HEK293 (cell line): ENCODE measurements at regions not wholly inside any gene's neighbourhood (a gene's known extent, or its start where the extent isn't known, plus 50 kb on each side); places are given as distances from the start of the nearest gene placed in this dataset.
A peak's percentile ranks its signal among the peaks of the same experiment; 100 is the strongest.

Source experiments
- CTCF ChIA-PET: fragments of 350-600 bp; formaldehyde crosslinking; extraction: SDS; loops from one replicate; lab custom pipeline; 2021; ENCODE audit warnings: antibody characterized with exemption; lab: Yijun Ruan, JAX
- POLR2A ChIA-PET: fragments of 300-600 bp; formaldehyde crosslinking; extraction: SDS; loops from one replicate; lab custom pipeline; 2020; ENCODE audit warnings: antibody characterized with exemption, inconsistent platforms; lab: Yijun Ruan, JAX
- H3K27ac ChIP-seq: fragments of 200-500 bp; sonication (Bioruptor generic); 2 replicates; pipeline ENCODE4 v1.5.1; 2014; ENCODE audit warnings: low read depth, low read length, control low read depth, inconsistent platforms; ENCODE audit errors: extremely low read depth
- H3K36me3 ChIP-seq, 2 experiments: fragments of 200-500 bp in 1 of 2; sonication (Bioruptor generic) in 1 of 2; 1 replicate in 1 of 2; 2 replicates in 1 of 2; pipeline ENCODE4 v1.5.1; 2014 to 2017; ENCODE audit warnings: inconsistent platforms in 2 of 2, low read length in 2 of 2; ENCODE audit not compliant: control insufficient read depth in 2 of 2, insufficient read depth in 1 of 2
- H3K4me1 ChIP-seq: fragments of 200-500 bp; sonication (Bioruptor generic); 2 replicates; pipeline ENCODE4 v1.5.1; 2014; ENCODE audit warnings: mild to moderate bottlenecking, low read length, inconsistent platforms; ENCODE audit not compliant: control insufficient read depth, insufficient read depth
- H3K4me3 ChIP-seq: 2 replicates; pipeline ENCODE4 v1.5.1; 2011; ENCODE audit warnings: low read depth, mild to moderate bottlenecking, control low read depth, low read length, moderate library complexity
- H3K9me3 ChIP-seq: fragments of 200-500 bp; sonication (Bioruptor generic); 2 replicates; pipeline ENCODE4 v1.5.1; 2014; ENCODE audit warnings: low read depth, low read length, inconsistent platforms; ENCODE audit not compliant: control insufficient read depth, insufficient read depth
- SETDB1 ChIP-seq: IDR thresholded peaks from one replicate; pipeline ENCODE4 v1.6.1; 2017; ENCODE audit warnings: mild to moderate bottlenecking, low read length, moderate library complexity, mixed read lengths; ENCODE audit not compliant: insufficient read length
- ZBTB17 ChIP-seq: fragments of 450-650 bp; formaldehyde crosslinking; IDR thresholded peaks from 2 replicates; pipeline ENCODE4 v1.5.1; 2016; ENCODE audit warnings: missing biosample characterization, missing genetic modification characterization
- ZFP37 ChIP-seq: fragments of 450-650 bp; formaldehyde crosslinking; IDR thresholded peaks from 2 replicates; pipeline ENCODE4 v1.5.1; 2016; ENCODE audit warnings: missing biosample characterization, missing genetic modification characterization
- ZNF121 ChIP-seq: fragments of 450-650 bp; formaldehyde crosslinking; IDR thresholded peaks from 2 replicates; pipeline ENCODE4 v1.5.1; 2016; ENCODE audit warnings: missing biosample characterization, missing genetic modification characterization
- ZNF266 ChIP-seq: fragments of 450-650 bp; formaldehyde crosslinking; IDR thresholded peaks from 2 replicates; pipeline ENCODE4 v1.5.1; 2016; ENCODE audit warnings: missing biosample characterization, missing genetic modification characterization, low read depth
- ZNF302 ChIP-seq: fragments of 450-650 bp; formaldehyde crosslinking; IDR thresholded peaks from 2 replicates; pipeline ENCODE4 v1.5.1; 2016; ENCODE audit warnings: missing biosample characterization, missing genetic modification characterization, low read depth
- ZNF394 ChIP-seq: fragments of 450-650 bp; formaldehyde crosslinking; IDR thresholded peaks from 2 replicates; pipeline ENCODE4 v1.5.1; 2016; ENCODE audit warnings: missing biosample characterization, missing genetic modification characterization, mild to moderate bottlenecking, moderate library complexity, borderline replicate concordance
- ZNF404 ChIP-seq: fragments of 450-650 bp; formaldehyde crosslinking; IDR thresholded peaks from 2 replicates; pipeline ENCODE4 v1.5.1; 2017; ENCODE audit warnings: missing biosample characterization, missing genetic modification characterization
- ZNF423 ChIP-seq: fragments of 450-650 bp; formaldehyde crosslinking; IDR thresholded peaks from 2 replicates; pipeline ENCODE4 v1.5.1; 2016; ENCODE audit warnings: missing biosample characterization, missing genetic modification characterization
- ZNF548 ChIP-seq: fragments of 450-650 bp; formaldehyde crosslinking; IDR thresholded peaks from 2 replicates; pipeline ENCODE4 v1.5.1; 2016; ENCODE audit warnings: missing biosample characterization, missing genetic modification characterization
- ZNF560 ChIP-seq: fragments of 450-650 bp; formaldehyde crosslinking; IDR thresholded peaks from 2 replicates; pipeline ENCODE4 v1.5.1; 2017; ENCODE audit warnings: missing biosample characterization, missing genetic modification characterization, borderline replicate concordance
- ZNF654 ChIP-seq: fragments of 450-650 bp; formaldehyde crosslinking; IDR thresholded peaks from 2 replicates; pipeline ENCODE4 v1.5.1; 2016; ENCODE audit warnings: low read depth, missing biosample characterization, missing genetic modification characterization
- ZNF776 ChIP-seq: fragments of 450-650 bp; formaldehyde crosslinking; IDR thresholded peaks from 2 replicates; pipeline ENCODE4 v1.5.0; 2017; ENCODE audit warnings: missing biosample characterization, missing genetic modification characterization, borderline replicate concordance
- ZSCAN23 ChIP-seq: fragments of 450-650 bp; formaldehyde crosslinking; IDR thresholded peaks from 2 replicates; pipeline ENCODE4 v1.5.1; 2016; ENCODE audit warnings: missing biosample characterization, missing genetic modification characterization
- ZSCAN30 ChIP-seq: fragments of 450-650 bp; IDR thresholded peaks from 2 replicates; pipeline ENCODE4 v1.5.1; 2018; ENCODE audit warnings: missing biosample characterization, mild to moderate bottlenecking, missing genetic modification characterization, moderate library complexity
- TF ChIP-seq, protein P1 (sequence below): fragments of 450-650 bp; formaldehyde crosslinking; IDR thresholded peaks from 2 replicates; pipeline ENCODE4 v1.5.1; 2016; ENCODE audit warnings: missing biosample characterization, missing genetic modification characterization
- TF ChIP-seq, protein P2 (sequence below): fragments of 450-650 bp; formaldehyde crosslinking; IDR thresholded peaks from 2 replicates; pipeline ENCODE4 v1.5.1; 2016; ENCODE audit warnings: missing biosample characterization, missing genetic modification characterization
- TF ChIP-seq, protein P3 (sequence below): fragments of 450-650 bp; formaldehyde crosslinking; IDR thresholded peaks from 2 replicates; pipeline ENCODE4 v1.5.1; 2016; ENCODE audit warnings: missing biosample characterization, missing genetic modification characterization

DNA sequence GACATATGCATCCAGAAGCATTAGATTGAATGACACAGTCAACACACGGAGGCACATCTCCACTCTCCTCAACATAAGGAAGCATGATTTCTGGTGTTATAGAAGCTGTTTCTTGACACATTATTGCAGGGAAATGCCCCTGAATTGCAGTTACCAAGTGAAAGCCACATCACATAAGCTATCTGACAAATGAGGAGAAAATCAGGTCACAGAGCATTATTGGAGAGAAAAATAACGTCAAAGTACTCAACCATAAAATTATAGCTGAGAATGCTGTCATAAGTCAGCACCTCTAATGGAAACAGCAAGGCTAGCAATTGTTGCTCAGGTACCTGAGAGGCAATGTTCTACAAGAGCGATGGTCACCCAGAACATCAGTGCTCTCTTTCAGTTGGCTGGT is 169.9 kb upstream of the PALMD start:
- ChIA-PET CTCF (no interaction called here), POLR2A (interaction anchor here (0.6 kb wide), 1 partner anchor 294 kb away, joined by 3 read pairs; no protein-coding TSS in a partner anchor)
- Histone ChIP-seq H3K9me3 (no peaks in the 10 kb centered on the region), H3K4me1 (no peaks in the 10 kb centered on the region), H3K4me3 (no peak overlapping the region), H3K36me3 (no peaks in the 10 kb centered on the region), H3K27ac (no peak overlapping the region)
- TF ChIP-seq ZSCAN23 (tag by site-specific recombination): no peak
- TF ChIP-seq ZBTB17 (tag by site-specific recombination): no peak
- TF ChIP-seq, protein P1, sequence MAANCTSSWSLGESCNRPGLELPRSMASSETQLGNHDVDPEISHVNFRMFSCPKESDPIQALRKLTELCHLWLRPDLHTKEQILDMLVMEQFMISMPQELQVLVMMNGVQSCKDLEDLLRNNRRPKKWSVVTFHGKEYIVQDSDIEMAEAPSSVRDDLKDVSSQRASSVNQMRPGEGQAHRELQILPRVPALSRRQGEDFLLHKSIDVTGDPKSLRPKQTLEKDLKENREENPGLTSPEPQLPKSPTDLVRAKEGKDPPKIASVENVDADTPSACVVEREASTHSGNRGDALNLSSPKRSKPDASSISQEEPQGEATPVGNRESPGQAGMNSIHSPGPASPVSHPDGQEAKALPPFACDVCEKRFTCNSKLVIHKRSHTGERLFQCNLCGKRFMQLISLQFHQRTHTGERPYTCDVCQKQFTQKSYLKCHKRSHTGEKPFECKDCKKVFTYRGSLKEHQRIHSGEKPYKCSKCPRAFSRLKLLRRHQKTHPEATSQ (tag by site-specific recombination): no peak
- no peak for TF ChIP-seq ZNF548 (tag by site-specific recombination)
- no peak for TF ChIP-seq ZSCAN30 (tag by site-specific recombination)
- no peak for TF ChIP-seq ZNF121
- TF ChIP-seq ZNF560 (tag by site-specific recombination): no peak
- TF ChIP-seq, protein P2, sequence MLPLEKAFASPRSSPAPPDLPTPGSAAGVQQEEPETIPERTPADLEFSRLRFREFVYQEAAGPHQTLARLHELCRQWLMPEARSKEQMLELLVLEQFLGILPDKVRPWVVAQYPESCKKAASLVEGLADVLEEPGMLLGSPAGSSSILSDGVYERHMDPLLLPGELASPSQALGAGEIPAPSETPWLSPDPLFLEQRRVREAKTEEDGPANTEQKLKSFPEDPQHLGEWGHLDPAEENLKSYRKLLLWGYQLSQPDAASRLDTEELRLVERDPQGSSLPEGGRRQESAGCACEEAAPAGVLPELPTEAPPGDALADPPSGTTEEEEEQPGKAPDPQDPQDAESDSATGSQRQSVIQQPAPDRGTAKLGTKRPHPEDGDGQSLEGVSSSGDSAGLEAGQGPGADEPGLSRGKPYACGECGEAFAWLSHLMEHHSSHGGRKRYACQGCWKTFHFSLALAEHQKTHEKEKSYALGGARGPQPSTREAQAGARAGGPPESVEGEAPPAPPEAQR (tag by site-specific recombination): no peak
- TF ChIP-seq, protein P3, sequence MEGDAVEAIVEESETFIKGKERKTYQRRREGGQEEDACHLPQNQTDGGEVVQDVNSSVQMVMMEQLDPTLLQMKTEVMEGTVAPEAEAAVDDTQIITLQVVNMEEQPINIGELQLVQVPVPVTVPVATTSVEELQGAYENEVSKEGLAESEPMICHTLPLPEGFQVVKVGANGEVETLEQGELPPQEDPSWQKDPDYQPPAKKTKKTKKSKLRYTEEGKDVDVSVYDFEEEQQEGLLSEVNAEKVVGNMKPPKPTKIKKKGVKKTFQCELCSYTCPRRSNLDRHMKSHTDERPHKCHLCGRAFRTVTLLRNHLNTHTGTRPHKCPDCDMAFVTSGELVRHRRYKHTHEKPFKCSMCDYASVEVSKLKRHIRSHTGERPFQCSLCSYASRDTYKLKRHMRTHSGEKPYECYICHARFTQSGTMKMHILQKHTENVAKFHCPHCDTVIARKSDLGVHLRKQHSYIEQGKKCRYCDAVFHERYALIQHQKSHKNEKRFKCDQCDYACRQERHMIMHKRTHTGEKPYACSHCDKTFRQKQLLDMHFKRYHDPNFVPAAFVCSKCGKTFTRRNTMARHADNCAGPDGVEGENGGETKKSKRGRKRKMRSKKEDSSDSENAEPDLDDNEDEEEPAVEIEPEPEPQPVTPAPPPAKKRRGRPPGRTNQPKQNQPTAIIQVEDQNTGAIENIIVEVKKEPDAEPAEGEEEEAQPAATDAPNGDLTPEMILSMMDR (tag by site-specific recombination): no peak
- no peak for TF ChIP-seq ZFP37 (tag by site-specific recombination)
- no peak for TF ChIP-seq ZNF423 (tag by site-specific recombination)
- TF ChIP-seq ZNF266 (tag by site-specific recombination): no peak
- no peak for TF ChIP-seq ZNF394 (tag by site-specific recombination)
- no peak for TF ChIP-seq ZNF776 (tag by site-specific recombination)
- no peak for TF ChIP-seq ZNF404 (tag by site-specific recombination)
- no peak for TF ChIP-seq ZNF302 (tag by site-specific recombination)

DNA sequence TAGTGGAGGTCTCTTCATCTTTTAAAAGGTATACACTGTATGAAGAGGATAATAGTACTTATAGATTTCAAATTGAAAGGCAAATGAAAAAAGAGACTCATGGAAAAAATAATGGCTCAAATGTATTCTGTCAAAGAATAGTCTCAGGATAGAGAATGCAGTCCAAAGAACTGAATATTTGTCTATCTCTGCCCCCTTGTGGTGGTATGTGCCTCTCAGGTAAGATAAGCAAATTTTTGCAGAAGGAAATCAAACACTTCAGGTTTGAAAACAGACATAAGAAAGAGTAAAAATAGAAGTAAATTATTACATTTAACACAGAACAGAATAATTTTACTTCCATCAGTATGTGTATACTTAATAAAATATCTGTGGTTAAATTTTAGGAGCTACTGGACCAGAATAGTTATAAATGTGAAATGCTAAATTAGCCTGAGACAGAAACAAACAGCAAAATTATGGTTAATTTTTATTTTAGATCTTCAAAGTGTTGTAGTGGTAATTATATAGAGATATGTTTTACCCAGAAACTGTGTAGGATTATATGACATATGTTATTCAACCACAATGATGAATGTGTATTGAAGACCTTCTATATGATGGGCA is 164.4 kb upstream of the PALMD start:
- no peaks in the 10 kb centered on the region for H3K36me3 ChIP-seq
- POLR2A ChIA-PET: no interaction called here
- CTCF ChIA-PET: interaction anchor here (0.7 to 3.2 kb wide), 35 partner anchors 9 to 693 kb away, joined by 3 to 33 read pairs (median 4); no protein-coding TSS in a partner anchor
- H3K4me3 ChIP-seq: no peak overlapping the region
- no peaks in the 10 kb centered on the region for H3K4me1 ChIP-seq
- no peak overlapping the region for H3K27ac ChIP-seq
- TF ChIP-seq ZNF654 (tag by site-specific recombination) (peak; percentile 68), SETDB1 (no peak)
- TF ChIP-seq, all 188 proteins: peak for 1
- no peaks in the 10 kb centered on the region for H3K9me3 ChIP-seq
